ENCODE measurements at regions not wholly inside any gene's neighbourhood (a gene's known extent, or its start where the extent isn't known, plus 50 kb on each side); places are given as distances from the start of the nearest gene placed in this dataset.

DNA sequence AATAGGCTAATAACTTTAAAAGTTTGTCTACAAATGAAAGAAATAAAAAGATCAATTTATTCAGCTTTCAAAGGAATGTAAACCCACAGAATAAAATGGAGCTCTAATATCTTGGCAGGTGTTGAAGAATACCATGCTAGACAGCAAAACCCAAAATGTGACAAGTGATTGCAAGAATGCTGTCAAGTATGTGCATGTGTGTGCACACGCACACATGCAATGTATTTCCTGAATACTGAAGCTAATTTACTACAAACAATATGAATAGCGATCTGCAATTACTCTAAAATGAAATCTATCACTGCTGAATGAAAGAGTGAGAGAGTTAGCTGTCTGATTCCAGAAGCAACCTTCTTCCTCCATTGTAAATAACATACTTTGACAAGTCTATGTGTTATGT is 179.2 kb upstream of the HSF2 start:
- no peaks in the 10 kb centered on the region for H3K9me3 ChIP-seq (replicated peaks; ENCODE audit: control insufficient read depth, low read depth, low read length)
- H3K36me3 ChIP-seq (ENCODE audit: control insufficient read depth, insufficient read depth, low read length): no peaks in the 10 kb centered on the region
- no peaks in the 10 kb centered on the region for H3K4me1 ChIP-seq (ENCODE audit: control insufficient read depth, insufficient read depth, low read length)
- WGBS (ENCODE audit: insufficient coverage): no CpG with 5 or more reads among the region's 2 CpGs
- H3K4me3 ChIP-seq (ENCODE audit: low read length): no peak overlapping the region
- DNase-seq: no peak
- no peaks in the 10 kb centered on the region for H3K27me3 ChIP-seq (ENCODE audit: control insufficient read depth, insufficient read depth, low read length)
- H3K27ac ChIP-seq (ENCODE audit: low read length): no peak overlapping the region

- no peak for DNase-seq
- no peaks in the 10 kb centered on the region for H3K9me3 ChIP-seq (replicated peaks; ENCODE audit: control insufficient read depth, low read depth, low read length)
- no peaks in the 10 kb centered on the region for H3K4me1 ChIP-seq (ENCODE audit: control insufficient read depth, insufficient read depth, low read length)
- 52% methylated on average over 3 of the region's 3 CpGs for WGBS (ENCODE audit: insufficient coverage)
- H3K27ac ChIP-seq (ENCODE audit: low read length): no peak overlapping the region
- no peaks in the 10 kb centered on the region for H3K27me3 ChIP-seq (ENCODE audit: control insufficient read depth, insufficient read depth, low read length)
- H3K4me3 ChIP-seq (ENCODE audit: low read length): no peak overlapping the region
- H3K36me3 ChIP-seq (ENCODE audit: control insufficient read depth, insufficient read depth, low read length): no peaks in the 10 kb centered on the region
Measured at GRCh38 chr6:122222761-122223160, 176.7 kb upstream of the HSF2 start.

DNA sequence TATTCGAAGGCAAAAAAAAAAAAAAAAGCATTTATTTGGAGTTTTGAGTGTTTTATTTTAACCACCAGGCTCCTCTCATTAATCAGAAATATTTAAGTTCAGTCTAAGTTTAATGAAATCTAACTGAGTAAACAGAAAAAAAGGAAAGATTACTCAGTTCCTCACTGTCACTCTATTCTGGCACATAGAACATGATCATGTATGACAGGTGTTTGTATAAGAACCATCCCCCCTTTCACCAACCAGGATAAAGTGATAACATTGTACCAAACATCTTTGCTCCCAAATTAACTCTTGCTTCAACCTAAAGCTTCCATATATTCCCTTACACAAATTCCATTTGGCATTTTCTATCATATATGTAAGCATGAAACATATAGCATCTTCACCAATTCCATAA is 176.2 kb upstream of the HSF2 start:
- no peak for DNase-seq
- Histone ChIP-seq H3K36me3 (ENCODE audit: control insufficient read depth, insufficient read depth, low read length) (no peaks in the 10 kb centered on the region), H3K4me1 (ENCODE audit: control insufficient read depth, insufficient read depth, low read length) (no peaks in the 10 kb centered on the region), H3K27me3 (ENCODE audit: control insufficient read depth, insufficient read depth, low read length) (no peaks in the 10 kb centered on the region), H3K9me3 (replicated peaks; ENCODE audit: control insufficient read depth, low read depth, low read length) (no peaks in the 10 kb centered on the region), H3K27ac (ENCODE audit: low read length) (no peak overlapping the region), H3K4me3 (ENCODE audit: low read length) (no peak overlapping the region)
- WGBS (ENCODE audit: insufficient coverage): no CpG with 5 or more reads among the region's 1 CpG

DNA sequence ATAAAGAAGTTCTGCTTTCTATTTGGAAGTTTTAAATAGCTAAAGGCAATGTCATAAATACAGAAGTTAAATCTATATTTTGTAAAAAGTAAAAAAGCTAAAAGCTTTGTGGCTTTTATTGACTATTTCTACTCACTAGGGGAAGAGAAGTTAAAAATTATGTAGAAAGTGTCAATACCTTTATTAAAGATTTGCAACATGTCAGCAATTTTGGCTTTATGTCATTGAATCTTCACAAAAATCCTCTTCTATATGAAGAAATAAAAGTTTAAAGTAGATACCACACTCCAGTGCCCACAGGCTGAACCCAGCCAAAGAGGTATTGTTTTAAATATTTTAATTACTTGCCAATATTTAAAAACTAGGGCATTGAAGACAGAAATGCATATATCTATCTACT is 160.6 kb upstream of the HSF2 start:
- no peak for DNase-seq
- H3K36me3 ChIP-seq (ENCODE audit: control insufficient read depth, insufficient read depth, low read length): no peaks in the 10 kb centered on the region
- H3K27ac ChIP-seq (ENCODE audit: low read length): no peak overlapping the region
- no peaks in the 10 kb centered on the region for H3K4me1 ChIP-seq (ENCODE audit: control insufficient read depth, insufficient read depth, low read length)
- H3K9me3 ChIP-seq (replicated peaks; ENCODE audit: control insufficient read depth, low read depth, low read length): peaks cover 13% of the 10 kb centered on the region
- H3K27me3 ChIP-seq (ENCODE audit: control insufficient read depth, insufficient read depth, low read length): no peaks in the 10 kb centered on the region
- H3K4me3 ChIP-seq (ENCODE audit: low read length): no peak overlapping the region

DNA sequence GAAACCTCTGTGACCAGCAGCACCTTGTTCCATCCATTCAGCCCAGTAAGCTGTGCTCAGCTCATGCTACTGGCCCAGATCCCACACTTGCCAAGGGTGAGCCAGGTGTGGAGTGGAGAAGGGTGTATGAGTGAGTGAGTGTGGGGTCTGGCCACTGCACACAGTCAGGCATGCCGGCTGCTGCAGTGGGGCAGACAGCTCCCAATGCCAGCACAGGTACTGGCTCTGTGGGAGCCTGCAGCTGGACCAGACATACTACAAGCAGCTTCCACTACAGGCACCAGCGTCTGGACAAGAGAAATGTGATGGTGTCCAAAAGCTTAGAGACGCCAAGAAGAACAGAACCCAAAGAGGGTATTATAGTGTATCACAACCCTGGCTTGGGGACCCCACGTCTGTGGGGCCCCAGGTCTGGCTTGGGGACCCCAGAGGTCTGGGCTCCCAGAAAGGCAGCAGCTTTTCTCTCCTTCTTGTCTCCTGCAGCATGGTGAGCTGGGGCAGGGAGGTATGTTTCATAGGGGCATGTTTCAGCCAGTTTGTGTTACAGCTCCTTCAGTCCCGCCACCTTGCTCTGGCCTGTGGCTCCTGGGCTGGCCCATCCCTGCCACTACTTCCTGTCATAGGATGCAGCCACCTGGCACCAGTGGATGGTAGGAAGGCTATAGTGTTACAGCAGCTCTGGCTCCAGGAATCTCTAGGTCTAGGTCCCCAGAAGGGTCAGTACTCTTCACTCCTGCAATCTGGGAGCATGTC is 152.4 kb upstream of the HSF2 start:
- Histone ChIP-seq H3K9me3 (replicated peaks; ENCODE audit: control insufficient read depth, low read depth, low read length) (peaks cover 25% of the 10 kb centered on the region), H3K36me3 (ENCODE audit: control insufficient read depth, insufficient read depth, low read length) (no peaks in the 10 kb centered on the region), H3K4me1 (ENCODE audit: control insufficient read depth, insufficient read depth, low read length) (no peaks in the 10 kb centered on the region), H3K27me3 (ENCODE audit: control insufficient read depth, insufficient read depth, low read length) (no peaks in the 10 kb centered on the region), H3K27ac (ENCODE audit: low read length) (no peak overlapping the region), H3K4me3 (ENCODE audit: low read length) (no peak overlapping the region)
- 82% methylated on average over 3 of the region's 5 CpGs for WGBS (ENCODE audit: insufficient coverage)
- no peak for DNase-seq

- no peak for DNase-seq
- whole genome bisulfite sequencing (ENCODE audit: insufficient coverage): 95% methylated on average over 5 of the region's 7 CpGs
- Histone ChIP-seq H3K4me1 (ENCODE audit: control insufficient read depth, insufficient read depth, low read length) (no peaks in the 10 kb centered on the region), H3K36me3 (ENCODE audit: control insufficient read depth, insufficient read depth, low read length) (no peaks in the 10 kb centered on the region), H3K4me3 (ENCODE audit: low read length) (no peak overlapping the region), H3K9me3 (replicated peaks; ENCODE audit: control insufficient read depth, low read depth, low read length) (peaks cover 15% of the 10 kb centered on the region), H3K27ac (ENCODE audit: low read length) (no peak overlapping the region), H3K27me3 (ENCODE audit: control insufficient read depth, insufficient read depth, low read length) (no peaks in the 10 kb centered on the region)
Measured at GRCh38 chr6:122248001-122248669, 151.3 kb upstream of the HSF2 start.

- H3K4me1 ChIP-seq (ENCODE audit: control insufficient read depth, insufficient read depth, low read length): no peaks in the 10 kb centered on the region
- H3K4me3 ChIP-seq (ENCODE audit: low read length): no peak overlapping the region
- H3K9me3 ChIP-seq (replicated peaks; ENCODE audit: control insufficient read depth, low read depth, low read length): peaks cover 12% of the 10 kb centered on the region
- no peaks in the 10 kb centered on the region for H3K27me3 ChIP-seq (ENCODE audit: control insufficient read depth, insufficient read depth, low read length)
- no peak for DNase-seq
- H3K36me3 ChIP-seq (ENCODE audit: control insufficient read depth, insufficient read depth, low read length): no peaks in the 10 kb centered on the region
- H3K27ac ChIP-seq (ENCODE audit: low read length): no peak overlapping the region
- WGBS (ENCODE audit: insufficient coverage): no CpG with 5 or more reads among the region's 1 CpG
Measured at GRCh38 chr6:122248844-122249243, 150.6 kb upstream of the HSF2 start.

DNA sequence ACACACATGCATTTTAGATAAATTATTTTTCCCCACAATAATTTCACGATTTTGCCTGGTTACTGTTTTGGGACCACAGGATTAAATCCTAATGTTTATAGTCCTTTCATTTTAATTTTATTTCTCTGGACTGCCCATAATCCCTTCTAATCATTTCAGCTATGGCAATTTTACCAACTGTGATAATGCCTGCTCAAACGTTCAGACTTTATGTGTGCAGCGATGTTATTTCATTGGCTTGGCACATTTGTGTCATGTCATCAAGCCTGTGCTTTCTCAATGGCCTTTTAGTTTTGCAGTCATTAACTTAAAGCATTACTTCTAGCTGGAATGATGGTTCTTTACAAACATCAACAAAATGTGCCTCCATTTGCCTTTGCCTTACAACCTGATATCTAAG is 140.6 kb upstream of the HSF2 start:
- Histone ChIP-seq H3K4me1 (ENCODE audit: control insufficient read depth, insufficient read depth, low read length) (no peaks in the 10 kb centered on the region), H3K4me3 (ENCODE audit: low read length) (no peak overlapping the region), H3K27me3 (ENCODE audit: control insufficient read depth, insufficient read depth, low read length) (no peaks in the 10 kb centered on the region), H3K27ac (ENCODE audit: low read length) (no peak overlapping the region), H3K9me3 (replicated peaks; ENCODE audit: control insufficient read depth, low read depth, low read length) (no peaks in the 10 kb centered on the region), H3K36me3 (ENCODE audit: control insufficient read depth, insufficient read depth, low read length) (no peaks in the 10 kb centered on the region)
- 73% methylated on average over 3 of the region's 3 CpGs for WGBS (ENCODE audit: insufficient coverage)
- DNase-seq: no peak

DNA sequence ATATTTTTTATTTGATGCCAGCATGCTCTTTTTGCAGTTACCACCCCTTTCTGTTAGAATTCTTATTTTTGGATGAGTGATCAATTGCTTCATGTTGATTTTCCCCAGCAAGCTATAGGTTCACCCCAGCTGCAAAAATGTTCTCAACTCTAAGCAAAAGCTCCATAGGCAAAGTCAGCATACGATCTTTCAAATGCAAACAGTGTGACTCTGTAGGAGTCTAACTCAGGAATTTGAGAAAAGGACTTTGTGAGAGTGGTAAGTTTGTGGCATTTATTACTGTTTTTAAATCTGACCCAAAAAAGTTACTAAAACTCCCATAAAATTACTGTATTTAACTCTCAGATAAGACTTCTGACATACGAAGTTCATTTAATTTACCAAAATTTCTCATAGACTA is 134.9 kb upstream of the HSF2 start:
- Histone ChIP-seq H3K27ac (ENCODE audit: low read length) (no peak overlapping the region), H3K9me3 (replicated peaks; ENCODE audit: control insufficient read depth, low read depth, low read length) (peaks cover 6% of the 10 kb centered on the region), H3K27me3 (ENCODE audit: control insufficient read depth, insufficient read depth, low read length) (no peaks in the 10 kb centered on the region), H3K4me1 (ENCODE audit: control insufficient read depth, insufficient read depth, low read length) (no peaks in the 10 kb centered on the region), H3K36me3 (ENCODE audit: control insufficient read depth, insufficient read depth, low read length) (no peaks in the 10 kb centered on the region), H3K4me3 (ENCODE audit: low read length) (no peak overlapping the region)
- no peak for DNase-seq
- no CpG with 5 or more reads among the region's 2 CpGs for WGBS (ENCODE audit: insufficient coverage)

DNA sequence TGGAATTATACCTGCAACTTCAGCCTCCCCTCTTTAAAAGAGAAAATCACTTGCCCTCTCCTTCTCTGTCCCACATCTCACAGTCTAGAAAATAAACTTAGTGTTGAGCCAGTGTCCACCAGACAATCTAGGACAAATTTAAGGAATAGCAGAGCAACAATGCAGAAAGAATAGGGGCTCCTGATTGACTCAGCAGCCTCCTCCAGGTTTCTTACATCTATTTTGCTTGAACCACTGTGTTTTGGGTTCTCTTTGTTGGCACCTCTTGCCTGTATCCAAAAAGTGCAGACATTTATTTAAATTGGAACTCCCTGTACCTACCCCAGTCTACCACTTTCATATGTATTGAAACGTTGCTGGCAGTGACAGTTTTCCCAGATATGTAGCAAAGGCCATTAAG is 133.7 kb upstream of the HSF2 start:
- H3K9me3 ChIP-seq (replicated peaks; ENCODE audit: control insufficient read depth, low read depth, low read length): peaks cover 6% of the 10 kb centered on the region
- no peak overlapping the region for H3K4me3 ChIP-seq (ENCODE audit: low read length)
- H3K4me1 ChIP-seq (ENCODE audit: control insufficient read depth, insufficient read depth, low read length): no peaks in the 10 kb centered on the region
- no peak for DNase-seq
- no peak overlapping the region for H3K27ac ChIP-seq (ENCODE audit: low read length)
- WGBS (ENCODE audit: insufficient coverage): no CpG with 5 or more reads among the region's 1 CpG
- H3K27me3 ChIP-seq (ENCODE audit: control insufficient read depth, insufficient read depth, low read length): no peaks in the 10 kb centered on the region
- H3K36me3 ChIP-seq (ENCODE audit: control insufficient read depth, insufficient read depth, low read length): no peaks in the 10 kb centered on the region
